HG03565 (cell line): ENCODE measurements at regions not wholly inside any gene's neighbourhood (a gene's known extent, or its start where the extent isn't known, plus 50 kb on each side); places are given as distances from the start of the nearest gene placed in this dataset.
"Not testable (repeated sequence)": the region's sequence is repeated elsewhere in the genome, so short reads cannot be mapped to it uniquely, and the experiment has no call there.

Experiments used
- ATAC-seq: cut with Tn5 transposase; IDR thresholded peaks from one replicate; pipeline ENCODE4 v1.9.1; 2021; ENCODE audit warnings: mild to moderate bottlenecking, moderate library complexity; ENCODE audit not compliant: unreplicated experiment

GRCh38 chr13:44314160-44314559, 59.5 kb upstream of the SERP2 start:
- ATAC-seq: not testable (repeated sequence)

- ATAC-seq: no peak
These were observed 55.9 kb upstream of the SERP2 start for GRCh38 chr13:44317752-44318151.

GRCh38 chr13:44318161-44318560, 55.5 kb upstream of the SERP2 start:
- no peak for ATAC-seq

- no peak for ATAC-seq
These were observed 53.0 kb upstream of the SERP2 start for GRCh38 chr13:44320611-44321010.

- ATAC-seq: no peak
These were observed 51.7 kb upstream of the SERP2 start for GRCh38 chr13:44321961-44322360.

- ATAC-seq: no peak
These were observed 50.7 kb upstream of the SERP2 start for GRCh38 chr13:44322928-44323327.

GRCh38 chr13:44323754-44324153, 49.9 kb upstream of the SERP2 start:
- ATAC-seq: no peak
